K562 (cell line): ENCODE measurements at regions not wholly inside any gene's neighbourhood (a gene's known extent, or its start where the extent isn't known, plus 50 kb on each side); places are given as distances from the start of the nearest gene placed in this dataset.

Experiments used
- ATAC-seq: fragments of 200-7000 bp; cut with Tn5 transposase; 3 replicates; pipeline ENCODE4 v1.9.1; 2020; ENCODE audit warnings: moderate library complexity
- BruUV-seq: library from RNA; stranded (reverse); fragments of 400-500 nt; replicated peaks from 2 replicates; lab custom pipeline; 2021; lab: Mats Ljungman, UMichigan
- CTCF ChIA-PET: fragments of 300-600 bp; formaldehyde crosslinking; extraction: SDS; loops from one replicate; lab custom pipeline; 2021; ENCODE audit warnings: low intra/inter-chr PET ratio; lab: Yijun Ruan, JAX
- POLR2A ChIA-PET: fragments of 300-600, 350-650 bp; sonication (Branson Sonifier 250); formaldehyde crosslinking; extraction: SDS; loops from one replicate; lab custom pipeline; 2021; ENCODE audit warnings: antibody characterized with exemption, inconsistent platforms; lab: Yijun Ruan, JAX
- DNase-seq, 4 experiments: peaks; one replicate each; pipeline versions ENCODE4 v3.0.0 to v3.0.0-alpha.2; 2011 to 2018; ENCODE audit warnings: low spot score in 3 of 4, mixed read lengths in 3 of 4; ENCODE audit errors: extremely low read depth in 1 of 4
- FAIRE-seq: peaks from 2 replicates; lab custom pipeline; 2011; peaks lifted over from hg19 to GRCh38; lab: Jason Lieb, UNC
- H2AFZ ChIP-seq: 2 replicates; pipeline ENCODE4 v1.6.0; 2011; ENCODE audit warnings: low read depth, low read length, control low read depth, inconsistent platforms
- H3K27ac ChIP-seq: fragments of 200-600 bp; 3 replicates; pipeline ENCODE4 v1.8.0; 2011; ENCODE audit warnings: low read depth, mild to moderate bottlenecking, control low read depth, inconsistent platforms, low read length, moderate library complexity, mixed read lengths; ENCODE audit errors: extremely low read depth
- H3K27me3 ChIP-seq, 2 experiments: fragments of 300-600 bp in 1 of 2; 2 replicates in 1 of 2; 3 replicates in 1 of 2; pipeline versions ENCODE4 v1.6.0 to v1.8.0; 2011; ENCODE audit warnings: inconsistent platforms in 2 of 2, low read length in 2 of 2, mild to moderate bottlenecking in 1 of 2, mixed read lengths in 1 of 2, moderate library complexity in 1 of 2; ENCODE audit not compliant: control insufficient read depth in 2 of 2, insufficient read depth in 2 of 2
- H3K36me3 ChIP-seq: fragments of 300-600 bp; 3 replicates; pipeline ENCODE4 v1.8.0; 2011; ENCODE audit warnings: mild to moderate bottlenecking, low read length, inconsistent platforms; ENCODE audit not compliant: control insufficient read depth, insufficient read depth
- H3K4me1 ChIP-seq, 2 experiments: fragments of 200-600 bp in 1 of 2; replicated peaks in 1 of 2; 2 replicates in 1 of 2; 3 replicates in 1 of 2; pipeline versions ENCODE4 v1.5.1 to v1.8.0; 2011; ENCODE audit warnings: inconsistent platforms in 2 of 2, low read length in 2 of 2, mild to moderate bottlenecking in 1 of 2, mixed read lengths in 1 of 2, moderate library complexity in 1 of 2; ENCODE audit not compliant: control insufficient read depth in 2 of 2, insufficient read depth in 2 of 2
- H3K4me2 ChIP-seq: 2 replicates; pipeline ENCODE4 v1.6.1; 2011; ENCODE audit warnings: low read length, control low read depth, inconsistent platforms, mixed read lengths; ENCODE audit not compliant: insufficient read depth
- H3K4me3 ChIP-seq: fragments of 200-600 bp; sonication (generic), shearing (Covaris generic); 2 replicates; pipeline ENCODE4 v1.5.1; 2016; ENCODE audit warnings: control low read depth, inconsistent platforms
- H3K79me2 ChIP-seq: fragments of 200-600 bp; 3 replicates; pipeline ENCODE4 v1.8.0; 2011; ENCODE audit warnings: low read length, inconsistent platforms; ENCODE audit not compliant: control insufficient read depth, insufficient read depth
- H3K9ac ChIP-seq, 2 experiments: 2 replicates each; pipeline versions ENCODE4 v1.6.0 to v1.6.1; 2011; ENCODE audit warnings: low read depth in 2 of 2, low read length in 2 of 2, control low read depth in 1 of 2, inconsistent platforms in 1 of 2, mild to moderate bottlenecking in 1 of 2, mixed read lengths in 1 of 2; ENCODE audit not compliant: insufficient read depth in 1 of 2
- H3K9me1 ChIP-seq: one replicate; pipeline ENCODE4 v1.6.0; 2011; ENCODE audit warnings: inconsistent platforms, mild to moderate bottlenecking, low read length, moderate library complexity; ENCODE audit not compliant: control insufficient read depth, insufficient read depth
- H3K9me3 ChIP-seq: replicated peaks from 2 replicates; pipeline ENCODE4 v1.5.1; 2011; ENCODE audit warnings: low read depth, low read length, inconsistent platforms; ENCODE audit not compliant: control insufficient read depth, insufficient read depth
- H4K20me1 ChIP-seq: replicated peaks from 2 replicates; pipeline ENCODE4 v1.6.1; 2011; ENCODE audit warnings: low read length, inconsistent platforms, mixed read lengths; ENCODE audit not compliant: control insufficient read depth, insufficient read depth
- IRF1 ChIP-seq: sonication (generic); formaldehyde crosslinking; IDR thresholded peaks from 2 replicates; pipeline ENCODE4 v1.8.0; 2022; ENCODE audit warnings: missing genetic modification reagents, mild to moderate bottlenecking, borderline replicate concordance
- MAFK ChIP-seq: IDR thresholded peaks from 2 replicates; pipeline ENCODE4 v1.6.1; 2011; ENCODE audit warnings: low read length, improper control_type of control experiment
- MYBL2 ChIP-seq, 2 experiments: fragments of 450-650 bp in 1 of 2; sonication (generic) in 1 of 2; formaldehyde crosslinking in 1 of 2; IDR thresholded peaks; 2 replicates each; pipeline versions ENCODE4 v1.6.1 to v1.8.1; 2017 to 2022; ENCODE audit warnings: borderline replicate concordance in 1 of 2, inconsistent platforms in 1 of 2, low read depth in 1 of 2, mild to moderate bottlenecking in 1 of 2, missing genetic modification reagents in 1 of 2, moderate library complexity in 1 of 2
- NBN ChIP-seq: fragments of 450-650 bp; IDR thresholded peaks from 2 replicates; pipeline ENCODE4 v1.6.1; 2016; ENCODE audit warnings: low read depth, mild to moderate bottlenecking
- PHTF2 ChIP-seq: fragments of 250-450 bp; sonication (Bioruptor Pico); IDR thresholded peaks from 2 replicates; pipeline ENCODE4 v1.5.0; 2021; ENCODE audit warnings: mild to moderate bottlenecking
- POU5F1 ChIP-seq: fragments of 150-350 bp; IDR thresholded peaks from 2 replicates; pipeline ENCODE4 v1.6.1; 2014; ENCODE audit warnings: borderline replicate concordance, low read length, low read depth, mild to moderate bottlenecking; ENCODE audit not compliant: partially characterized antibody
- RBM25 ChIP-seq: fragments of 200-400 bp; formaldehyde crosslinking; IDR thresholded peaks from 2 replicates; pipeline ENCODE4 v1.6.1; 2018; ENCODE audit warnings: low read length, low read depth, moderate library complexity; ENCODE audit not compliant: severe bottlenecking
- RFX7 ChIP-seq: fragments of 250-450 bp; sonication (Bioruptor Pico); IDR thresholded peaks from 2 replicates; pipeline ENCODE4 v1.5.1; 2021; ENCODE audit warnings: mild to moderate bottlenecking
- RHOXF2B ChIP-seq: fragments of 250-450 bp; sonication (Bioruptor Pico); conservative IDR thresholded peaks from 2 replicates; pipeline ENCODE4 v1.5.1; 2021
- ZNF12 ChIP-seq: sonication (generic); formaldehyde crosslinking; IDR thresholded peaks from 2 replicates; pipeline ENCODE4 v1.4.0; 2020; ENCODE audit warnings: mild to moderate bottlenecking, missing genetic modification reagents
- ZNF232 ChIP-seq: sonication (generic); formaldehyde crosslinking; IDR thresholded peaks from 2 replicates; pipeline ENCODE4 v1.8.0; 2022; ENCODE audit warnings: mild to moderate bottlenecking, missing genetic modification reagents
- ZNF239 ChIP-seq: fragments of 250-450 bp; sonication (Bioruptor Pico); IDR thresholded peaks from 2 replicates; pipeline ENCODE4 v1.4.0; 2020; ENCODE audit warnings: mild to moderate bottlenecking
- ZNF280A ChIP-seq: fragments of 450-650 bp; IDR thresholded peaks from 2 replicates; pipeline ENCODE4 v1.6.1; 2018; ENCODE audit warnings: mild to moderate bottlenecking, low read depth; ENCODE audit not compliant: partially characterized antibody
- ZNF512 ChIP-seq: IDR thresholded peaks from 2 replicates; pipeline ENCODE4 v1.6.1; 2016; ENCODE audit warnings: missing genetic modification characterization, missing compliant biosample characterization
- WGBS: fragments of 100-300 bp; shearing (Covaris generic); methylation state at CpG from one replicate; pipeline ENCODE4 v1.1.6; 2016; ENCODE audit warnings: low coverage, mixed read lengths; ENCODE audit not compliant: insufficient coverage; ENCODE audit errors: missing lambda C conversion rate; 5-methylcytosine and 5-hydroxymethylcytosine counted together
- in situ Hi-C: fragments of 300-500 bp; cut with MboI; formaldehyde crosslinking; loops from 4 replicates; pipeline ENCODE4 v1.15.0; 2018; ENCODE audit warnings: inconsistent platforms, mixed read lengths
- intact Hi-C: fragments of 100-400 bp; cut with micrococcal nuclease; formaldehyde crosslinking; loops from 2 replicates; pipeline ENCODE4 v1.14.2; 2022
- TF ChIP-seq, protein P1 (sequence below): sonication (generic); formaldehyde crosslinking; IDR thresholded peaks from 2 replicates; pipeline ENCODE4 v1.8.0; 2022; ENCODE audit warnings: mild to moderate bottlenecking, missing genetic modification reagents

GRCh38 chr10:10513067-10513466 is 504.6 kb upstream of the CELF2 start:
- ChIA-PET POLR2A (no interaction called here), CTCF (no interaction called here)
- no peaks in the 10 kb centered on the region for H3K36me3 ChIP-seq
- no peaks in the 10 kb centered on the region for H3K9me3 ChIP-seq
- no peak for FAIRE-seq
- H3K27ac ChIP-seq: no peak overlapping the region
- no peak overlapping the region for H3K4me3 ChIP-seq
- WGBS: 0% methylated on average over 1 of the region's 1 CpG
- intact Hi-C loops: no loop called here
- H2AFZ ChIP-seq: no peak overlapping the region
- no peaks in the 10 kb centered on the region for H4K20me1 ChIP-seq
- DNase-seq: no peak
- BruUV-seq: no TSS peak
- H3K27me3 ChIP-seq: no peaks in the 10 kb centered on the region
- no peaks in the 10 kb centered on the region for H3K9me1 ChIP-seq
- H3K4me2 ChIP-seq: no peak overlapping the region
- no peak for ATAC-seq
- H3K79me2 ChIP-seq: no peaks in the 10 kb centered on the region
- no peak overlapping the region for H3K9ac ChIP-seq
- no peak for TF ChIP-seq ZNF12
- no peak for TF ChIP-seq PHTF2 (CRISPR knock-in tag)
- TF ChIP-seq MAFK: no peak
- TF ChIP-seq RFX7 (CRISPR knock-in tag): no peak
- TF ChIP-seq RHOXF2B (CRISPR knock-in tag): no peak
- TF ChIP-seq ZNF239: no peak
- TF ChIP-seq MYBL2 (IDR thresholded peaks at IDR 0.05; ENCODE audit: low read depth): no peak
- no peak for TF ChIP-seq MYBL2 (CRISPR knock-in tag; IDR thresholded peaks at IDR 0.05; ENCODE audit: borderline replicate concordance)
- TF ChIP-seq, protein P1, sequence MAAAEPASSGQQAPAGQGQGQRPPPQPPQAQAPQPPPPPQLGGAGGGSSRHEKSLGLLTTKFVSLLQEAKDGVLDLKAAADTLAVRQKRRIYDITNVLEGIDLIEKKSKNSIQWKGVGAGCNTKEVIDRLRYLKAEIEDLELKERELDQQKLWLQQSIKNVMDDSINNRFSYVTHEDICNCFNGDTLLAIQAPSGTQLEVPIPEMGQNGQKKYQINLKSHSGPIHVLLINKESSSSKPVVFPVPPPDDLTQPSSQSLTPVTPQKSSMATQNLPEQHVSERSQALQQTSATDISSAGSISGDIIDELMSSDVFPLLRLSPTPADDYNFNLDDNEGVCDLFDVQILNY (CRISPR knock-in tag): no peak
- no peak for TF ChIP-seq NBN
- no peak for TF ChIP-seq ZNF280A
- no peak for TF ChIP-seq POU5F1
- no peak for TF ChIP-seq ZNF232 (CRISPR knock-in tag)
- no peak for TF ChIP-seq IRF1
- no peak for TF ChIP-seq RBM25
- no peak for TF ChIP-seq ZNF512 (tag)
- TF ChIP-seq, all 486 proteins: peak for 0
- in situ Hi-C loops: no loop called here
- no peaks in the 10 kb centered on the region for H3K4me1 ChIP-seq
